ENCODE measurements at regions not wholly inside any gene's neighbourhood (a gene's known extent, or its start where the extent isn't known, plus 50 kb on each side); places are given as distances from the start of the nearest gene placed in this dataset.
"Not testable (repeated sequence)": the region's sequence is repeated elsewhere in the genome, so short reads cannot be mapped to it uniquely, and the experiment has no call there.

DNA sequence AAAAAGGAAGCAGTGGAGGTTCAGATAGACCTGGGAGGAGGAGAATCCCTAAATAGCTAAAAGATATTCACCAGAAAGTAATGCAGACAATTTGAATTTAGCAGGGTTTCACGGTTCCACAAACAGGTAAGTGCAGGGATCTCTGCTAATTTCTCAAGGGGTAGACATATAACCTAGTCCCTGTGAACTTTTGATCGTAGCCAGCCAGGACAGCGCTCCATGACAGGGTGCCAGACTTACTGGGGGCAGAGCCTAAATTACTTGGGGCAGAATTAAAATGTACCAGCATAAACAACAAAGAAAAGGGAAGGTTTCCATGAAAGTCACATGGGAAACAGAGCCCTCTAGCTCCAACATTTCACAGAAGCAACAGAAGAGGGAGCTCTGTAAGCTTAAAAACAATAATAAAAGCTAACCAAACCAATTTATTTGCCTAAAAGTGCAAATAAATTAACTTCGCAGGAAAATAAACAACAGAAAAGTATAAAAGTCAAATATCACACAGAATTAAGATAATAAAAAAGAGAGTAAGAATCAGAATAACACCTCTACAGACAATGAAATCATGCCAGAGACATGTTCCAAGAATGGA, 198.3 kb downstream of the DUSP10 start:
- Histone ChIP-seq H3K27ac (ENCODE audit: low read depth, low read length) (no peak overlapping the region), H3K14ac (ENCODE audit: low read length) (no peak overlapping the region), H3K4me3 (ENCODE audit: low read depth, low read length) (no peak overlapping the region), H2AK5ac (ENCODE audit: low read length) (no peak overlapping the region), H3K79me1 (ENCODE audit: low read length) (no peaks in the 10 kb centered on the region), H4K8ac (ENCODE audit: low read depth, low read length) (peak overlapping the region; percentile 58), H3K79me2 (ENCODE audit: control insufficient read depth, insufficient read depth, low read length, poor library complexity) (no peaks in the 10 kb centered on the region), H3K23ac (ENCODE audit: low read length) (no peak overlapping the region), H2BK120ac (ENCODE audit: insufficient read depth, low read length, poor library complexity) (no peak overlapping the region), H2AFZ (ENCODE audit: insufficient read depth, low read length, poor library complexity) (peak overlapping the region; percentile 35), H3K9ac (ENCODE audit: low read length) (no peak overlapping the region), H3K4me1 (ENCODE audit: control insufficient read depth in 1 of 2, insufficient read depth in 2 of 2, low read length in 2 of 2) (peaks cover 0 to 3% of the 10 kb centered on the region in 2 experiments), H3K4me2 (ENCODE audit: low read length) (no peak overlapping the region), H2BK12ac (ENCODE audit: low read length) (no peak overlapping the region), H3K4ac (ENCODE audit: low read depth, low read length) (no peak overlapping the region), H2BK5ac (ENCODE audit: low read depth, low read length, poor library complexity) (no peak overlapping the region), H3K9me3 (ENCODE audit: insufficient read depth, low read depth, low read length) (no peaks in the 10 kb centered on the region), H4K91ac (ENCODE audit: low read depth, low read length) (no peak overlapping the region), H3K36me3 (ENCODE audit: control insufficient read depth in 1 of 2, insufficient read depth in 2 of 2, low read length in 2 of 2) (no peaks in the 10 kb centered on the region), H4K12ac (ENCODE audit: low read depth, low read length) (no peak overlapping the region), H3K18ac (ENCODE audit: low read length) (no peak overlapping the region), H3K27me3 (ENCODE audit: insufficient read depth, low read length) (no peaks in the 10 kb centered on the region)
- peak in 1 of 2 donors; percentile 37 for DNase-seq
- WGBS (ENCODE audit: extremely low coverage, insufficient coverage, insufficient read length), result no CpG with 5 or more reads among the region's 4 CpGs

- H3K4ac ChIP-seq (ENCODE audit: low read depth, low read length), result no peak overlapping the region
- H4K12ac ChIP-seq (ENCODE audit: low read depth, low read length), result no peak overlapping the region
- no peaks in the 10 kb centered on the region for H3K4me1 ChIP-seq (ENCODE audit: control insufficient read depth in 1 of 2, insufficient read depth in 2 of 2, low read length in 2 of 2)
- no peak overlapping the region for H4K91ac ChIP-seq (ENCODE audit: low read depth, low read length)
- H2BK12ac ChIP-seq (ENCODE audit: low read length), result no peak overlapping the region
- no CpG with 5 or more reads among the region's 6 CpGs for WGBS (ENCODE audit: extremely low coverage, insufficient coverage, insufficient read length)
- no peak overlapping the region for H3K23ac ChIP-seq (ENCODE audit: low read length)
- H3K36me3 ChIP-seq (ENCODE audit: control insufficient read depth in 1 of 2, insufficient read depth in 2 of 2, low read length in 2 of 2), result no peaks in the 10 kb centered on the region
- no peak overlapping the region for H2AK5ac ChIP-seq (ENCODE audit: low read length)
- no peak overlapping the region for H4K8ac ChIP-seq (ENCODE audit: low read depth, low read length)
- H3K4me3 ChIP-seq (ENCODE audit: low read depth, low read length), result no peak overlapping the region
- no peaks in the 10 kb centered on the region for H3K27me3 ChIP-seq (ENCODE audit: insufficient read depth, low read length)
- H2BK120ac ChIP-seq (ENCODE audit: insufficient read depth, low read length, poor library complexity), result no peak overlapping the region
- no peak overlapping the region for H2AFZ ChIP-seq (ENCODE audit: insufficient read depth, low read length, poor library complexity)
- H3K9me3 ChIP-seq (ENCODE audit: insufficient read depth, low read depth, low read length), result no peaks in the 10 kb centered on the region
- no peak overlapping the region for H3K14ac ChIP-seq (ENCODE audit: low read length)
- no peaks in the 10 kb centered on the region for H3K79me1 ChIP-seq (ENCODE audit: low read length)
- no peak overlapping the region for H3K9ac ChIP-seq (ENCODE audit: low read length)
- no peak overlapping the region for H3K4me2 ChIP-seq (ENCODE audit: low read length)
- H3K27ac ChIP-seq (ENCODE audit: low read depth, low read length), result no peak overlapping the region
- no peak for DNase-seq
- no peak overlapping the region for H2BK5ac ChIP-seq (ENCODE audit: low read depth, low read length, poor library complexity)
- no peaks in the 10 kb centered on the region for H3K79me2 ChIP-seq (ENCODE audit: control insufficient read depth, insufficient read depth, low read length, poor library complexity)
- H3K18ac ChIP-seq (ENCODE audit: low read length), result no peak overlapping the region
Measured at GRCh38 chr1:221548942-221549341, 192.9 kb downstream of the DUSP10 start.

GRCh38 chr1:221549815-221550214, 192.1 kb downstream of the DUSP10 start:
- no peak overlapping the region for H3K27ac ChIP-seq (ENCODE audit: low read depth, low read length)
- no peak for DNase-seq
- H3K4ac ChIP-seq (ENCODE audit: low read depth, low read length), result no peak overlapping the region
- H2BK5ac ChIP-seq (ENCODE audit: low read depth, low read length, poor library complexity), result no peak overlapping the region
- H3K23ac ChIP-seq (ENCODE audit: low read length), result no peak overlapping the region
- H3K27me3 ChIP-seq (ENCODE audit: insufficient read depth, low read length), result no peaks in the 10 kb centered on the region
- H3K36me3 ChIP-seq (ENCODE audit: control insufficient read depth in 1 of 2, insufficient read depth in 2 of 2, low read length in 2 of 2), result no peaks in the 10 kb centered on the region
- H4K12ac ChIP-seq (ENCODE audit: low read depth, low read length), result no peak overlapping the region
- H3K4me1 ChIP-seq (ENCODE audit: control insufficient read depth in 1 of 2, insufficient read depth in 2 of 2, low read length in 2 of 2), result no peaks in the 10 kb centered on the region
- H3K79me1 ChIP-seq (ENCODE audit: low read length), result no peaks in the 10 kb centered on the region
- H3K18ac ChIP-seq (ENCODE audit: low read length), result no peak overlapping the region
- H3K9me3 ChIP-seq (ENCODE audit: insufficient read depth, low read depth, low read length), result no peaks in the 10 kb centered on the region
- no peak overlapping the region for H3K9ac ChIP-seq (ENCODE audit: low read length)
- no peak overlapping the region for H2BK12ac ChIP-seq (ENCODE audit: low read length)
- no peaks in the 10 kb centered on the region for H3K79me2 ChIP-seq (ENCODE audit: control insufficient read depth, insufficient read depth, low read length, poor library complexity)
- H2AK5ac ChIP-seq (ENCODE audit: low read length), result no peak overlapping the region
- H2BK120ac ChIP-seq (ENCODE audit: insufficient read depth, low read length, poor library complexity), result no peak overlapping the region
- no peak overlapping the region for H3K4me2 ChIP-seq (ENCODE audit: low read length)
- no peak overlapping the region for H3K14ac ChIP-seq (ENCODE audit: low read length)
- H4K8ac ChIP-seq (ENCODE audit: low read depth, low read length), result no peak overlapping the region
- H3K4me3 ChIP-seq (ENCODE audit: low read depth, low read length), result no peak overlapping the region
- H4K91ac ChIP-seq (ENCODE audit: low read depth, low read length), result no peak overlapping the region
- no peak overlapping the region for H2AFZ ChIP-seq (ENCODE audit: insufficient read depth, low read length, poor library complexity)

GRCh38 chr1:221552792-221553191, 189.1 kb downstream of the DUSP10 start:
- not testable (repeated sequence) for H3K9me3 ChIP-seq (ENCODE audit: insufficient read depth, low read depth, low read length); H4K12ac ChIP-seq (ENCODE audit: low read depth, low read length); H3K4ac ChIP-seq (ENCODE audit: low read depth, low read length); H3K79me1 ChIP-seq (ENCODE audit: low read length); H3K36me3 ChIP-seq (ENCODE audit: control insufficient read depth in 1 of 2, insufficient read depth in 2 of 2, low read length in 2 of 2); H2BK12ac ChIP-seq (ENCODE audit: low read length); H3K23ac ChIP-seq (ENCODE audit: low read length); H3K27me3 ChIP-seq (ENCODE audit: insufficient read depth, low read length); H4K8ac ChIP-seq (ENCODE audit: low read depth, low read length); H2AK5ac ChIP-seq (ENCODE audit: low read length); H3K4me1 ChIP-seq (ENCODE audit: control insufficient read depth in 1 of 2, insufficient read depth in 2 of 2, low read length in 2 of 2); H3K27ac ChIP-seq (ENCODE audit: low read depth, low read length); DNase-seq; H3K14ac ChIP-seq (ENCODE audit: low read length); H4K91ac ChIP-seq (ENCODE audit: low read depth, low read length); H3K4me2 ChIP-seq (ENCODE audit: low read length); H3K79me2 ChIP-seq (ENCODE audit: control insufficient read depth, insufficient read depth, low read length, poor library complexity); H3K9ac ChIP-seq (ENCODE audit: low read length); H2AFZ ChIP-seq (ENCODE audit: insufficient read depth, low read length, poor library complexity); H2BK5ac ChIP-seq (ENCODE audit: low read depth, low read length, poor library complexity); H3K18ac ChIP-seq (ENCODE audit: low read length); H3K4me3 ChIP-seq (ENCODE audit: low read depth, low read length); H2BK120ac ChIP-seq (ENCODE audit: insufficient read depth, low read length, poor library complexity)
- no CpG with 5 or more reads among the region's 8 CpGs for WGBS (ENCODE audit: extremely low coverage, insufficient coverage, insufficient read length)

All from trophoblast cell (in vitro differentiated cells and primary cell).